ENCODE measurements at regions not wholly inside any gene's neighbourhood (a gene's known extent, or its start where the extent isn't known, plus 50 kb on each side); places are given as distances from the start of the nearest gene placed in this dataset.

DNA sequence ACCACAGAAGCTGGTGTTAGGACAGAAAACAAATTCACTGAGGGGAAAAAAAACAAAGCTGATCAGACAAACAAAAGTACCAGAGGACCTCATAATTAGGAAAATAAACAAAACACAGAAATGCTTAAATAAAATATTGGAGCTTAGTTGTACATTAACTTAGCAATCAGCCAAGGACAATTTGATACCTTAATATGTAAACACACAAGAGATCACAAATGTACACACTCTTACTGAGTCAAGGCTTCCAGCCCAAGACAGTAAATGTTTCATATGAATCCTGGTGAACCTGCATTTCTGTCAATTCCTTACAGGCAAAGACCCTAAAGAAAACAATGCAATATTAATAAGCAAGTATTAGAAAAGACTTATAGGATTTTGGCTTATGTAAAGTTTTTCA lies 62.0 kb upstream of the SPTLC3 start:
- H3K27me3 ChIP-seq (ENCODE audit: control insufficient read depth in 2 of 2, insufficient read depth in 2 of 2, low read length in 2 of 2), result peaks cover 0 to 2% of the 10 kb centered on the region in 2 experiments
- H3K9me3 ChIP-seq (replicated peaks; ENCODE audit: control insufficient read depth, insufficient read depth, low read length), result no peaks in the 10 kb centered on the region
- TF ChIP-seq, protein P1, sequence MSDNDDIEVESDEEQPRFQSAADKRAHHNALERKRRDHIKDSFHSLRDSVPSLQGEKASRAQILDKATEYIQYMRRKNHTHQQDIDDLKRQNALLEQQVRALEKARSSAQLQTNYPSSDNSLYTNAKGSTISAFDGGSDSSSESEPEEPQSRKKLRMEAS (IDR thresholded peaks at IDR 0.05; ENCODE audit: insufficient read depth, insufficient read length), result no peak
- TF ChIP-seq, protein P2, sequence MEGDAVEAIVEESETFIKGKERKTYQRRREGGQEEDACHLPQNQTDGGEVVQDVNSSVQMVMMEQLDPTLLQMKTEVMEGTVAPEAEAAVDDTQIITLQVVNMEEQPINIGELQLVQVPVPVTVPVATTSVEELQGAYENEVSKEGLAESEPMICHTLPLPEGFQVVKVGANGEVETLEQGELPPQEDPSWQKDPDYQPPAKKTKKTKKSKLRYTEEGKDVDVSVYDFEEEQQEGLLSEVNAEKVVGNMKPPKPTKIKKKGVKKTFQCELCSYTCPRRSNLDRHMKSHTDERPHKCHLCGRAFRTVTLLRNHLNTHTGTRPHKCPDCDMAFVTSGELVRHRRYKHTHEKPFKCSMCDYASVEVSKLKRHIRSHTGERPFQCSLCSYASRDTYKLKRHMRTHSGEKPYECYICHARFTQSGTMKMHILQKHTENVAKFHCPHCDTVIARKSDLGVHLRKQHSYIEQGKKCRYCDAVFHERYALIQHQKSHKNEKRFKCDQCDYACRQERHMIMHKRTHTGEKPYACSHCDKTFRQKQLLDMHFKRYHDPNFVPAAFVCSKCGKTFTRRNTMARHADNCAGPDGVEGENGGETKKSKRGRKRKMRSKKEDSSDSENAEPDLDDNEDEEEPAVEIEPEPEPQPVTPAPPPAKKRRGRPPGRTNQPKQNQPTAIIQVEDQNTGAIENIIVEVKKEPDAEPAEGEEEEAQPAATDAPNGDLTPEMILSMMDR (IDR thresholded peaks at IDR 0.05; ENCODE audit: extremely low read depth in 1 of 2, insufficient read depth in 1 of 2, low read depth in 1 of 2, low read length in 2 of 2), result no peak
- TF ChIP-seq GATA2 (IDR thresholded peaks at IDR 0.05; ENCODE audit: insufficient read depth, insufficient read length, low read depth, low read length), result no peak
- no peaks in the 10 kb centered on the region for H3K36me3 ChIP-seq (ENCODE audit: control insufficient read depth in 2 of 2, extremely low read depth in 1 of 2, insufficient read depth in 2 of 2, low read length in 2 of 2)
- CTCF ChIA-PET, result interaction anchor here (2.1 kb wide), 1 partner anchor 22 kb away, joined by 9 read pairs; no protein-coding TSS in a partner anchor
- no peak overlapping the region for H3K4me2 ChIP-seq (ENCODE audit: insufficient read depth, low read length)
- dilution Hi-C loops (cut with MboI; ENCODE audit: extremely low pct_ligation_motif_present, low sequenced_read_pairs) (no loop called here), intact Hi-C loops (cut with micrococcal nuclease) (no loop called here)
- no peaks in the 10 kb centered on the region for H3K4me1 ChIP-seq (ENCODE audit: control insufficient read depth, extremely low read depth, insufficient read depth, low read length)
- POLR2A ChIA-PET, result no interaction called here
- no peaks in the 10 kb centered on the region for H4K20me1 ChIP-seq (replicated peaks; ENCODE audit: control insufficient read depth, extremely low read depth, insufficient read depth, low read length)
- DNase-seq (ENCODE audit: low read depth, low spot score), result no peak
- H3K27ac ChIP-seq (ENCODE audit: insufficient read depth, low read depth, low read length), result no peak overlapping the region
- no peak overlapping the region for H2AFZ ChIP-seq (ENCODE audit: low read depth, low read length)
- no peaks in the 10 kb centered on the region for H3K9me1 ChIP-seq (replicated peaks; ENCODE audit: control insufficient read depth, extremely low read depth, insufficient read depth, low read length)
- H3K4me3 ChIP-seq (replicated peaks in 1 of 3; ENCODE audit: insufficient read depth in 1 of 3, low read depth in 1 of 3, low read length in 3 of 3), result no peak overlapping the region
- no peaks in the 10 kb centered on the region for H3K79me2 ChIP-seq (ENCODE audit: control insufficient read depth, insufficient read depth, low read length)
- no peak for FAIRE-seq
- no peak overlapping the region for H3K9ac ChIP-seq (replicated peaks; ENCODE audit: extremely low read depth, insufficient read depth, low read length)
- BruUV-seq (replicated peaks), result no TSS peak

DNA sequence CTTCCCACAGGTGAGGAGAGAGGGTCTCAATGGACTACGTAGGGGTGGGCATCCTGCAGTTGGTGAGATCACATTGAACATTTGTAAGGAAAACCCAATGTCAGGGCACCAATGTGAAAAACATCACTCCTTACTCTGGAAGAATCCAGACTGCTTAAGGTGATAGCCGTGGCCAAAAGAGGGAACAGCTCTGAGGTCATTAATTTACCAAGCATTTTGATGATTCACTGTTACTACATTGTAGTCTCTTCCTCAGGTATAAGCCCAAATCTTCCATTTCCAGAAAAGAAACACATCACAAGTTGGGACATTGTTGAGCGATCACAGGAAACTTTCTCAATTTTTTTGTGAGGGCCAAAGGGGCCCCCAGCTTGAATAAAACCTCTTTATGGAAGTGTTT lies 61.1 kb upstream of the SPTLC3 start:
- POLR2A ChIA-PET, result no interaction called here
- dilution Hi-C loops (cut with MboI; ENCODE audit: extremely low pct_ligation_motif_present, low sequenced_read_pairs), result no loop called here

More for the DNA sequence above, 61.1 kb upstream of the SPTLC3 start:
- H3K9ac ChIP-seq (replicated peaks; ENCODE audit: extremely low read depth, insufficient read depth, low read length), result no peak overlapping the region
- H3K4me2 ChIP-seq (ENCODE audit: insufficient read depth, low read length), result no peak overlapping the region
- TF ChIP-seq, protein P1 (IDR thresholded peaks at IDR 0.05; ENCODE audit: insufficient read depth, insufficient read length), result no peak
- BruUV-seq (replicated peaks), result no TSS peak
- H3K27me3 ChIP-seq (ENCODE audit: control insufficient read depth in 2 of 2, insufficient read depth in 2 of 2, low read length in 2 of 2), result peaks cover 0 to 2% of the 10 kb centered on the region in 2 experiments
- H3K9me3 ChIP-seq (replicated peaks; ENCODE audit: control insufficient read depth, insufficient read depth, low read length), result no peaks in the 10 kb centered on the region
- H3K79me2 ChIP-seq (ENCODE audit: control insufficient read depth, insufficient read depth, low read length), result no peaks in the 10 kb centered on the region
- CTCF ChIA-PET, result interaction anchor here (2.1 kb wide), 1 partner anchor 23 kb away, joined by 9 read pairs; no protein-coding TSS in a partner anchor
- H3K36me3 ChIP-seq (ENCODE audit: control insufficient read depth in 2 of 2, extremely low read depth in 1 of 2, insufficient read depth in 2 of 2, low read length in 2 of 2), result no peaks in the 10 kb centered on the region
- no peak overlapping the region for H2AFZ ChIP-seq (ENCODE audit: low read depth, low read length)
- H4K20me1 ChIP-seq (replicated peaks; ENCODE audit: control insufficient read depth, extremely low read depth, insufficient read depth, low read length), result no peaks in the 10 kb centered on the region
- no peak overlapping the region for H3K4me3 ChIP-seq (replicated peaks in 1 of 3; ENCODE audit: insufficient read depth in 1 of 3, low read depth in 1 of 3, low read length in 3 of 3)
- H3K4me1 ChIP-seq (ENCODE audit: control insufficient read depth, extremely low read depth, insufficient read depth, low read length), result no peaks in the 10 kb centered on the region
- intact Hi-C loops (cut with micrococcal nuclease), result no loop called here
- FAIRE-seq (no peak), DNase-seq (ENCODE audit: low read depth, low spot score) (no peak)
- H3K9me1 ChIP-seq (replicated peaks; ENCODE audit: control insufficient read depth, extremely low read depth, insufficient read depth, low read length), result no peaks in the 10 kb centered on the region
- H3K27ac ChIP-seq (ENCODE audit: insufficient read depth, low read depth, low read length), result no peak overlapping the region
